ENCODE measurements at regions not wholly inside any gene's neighbourhood (a gene's known extent, or its start where the extent isn't known, plus 50 kb on each side); places are given as distances from the start of the nearest gene placed in this dataset.

- no peak for TF ChIP-seq CTCF (IDR thresholded peaks at IDR 0.05 in 4 of 5, conservative IDR thresholded peaks at IDR 0.05 in 1 of 5)
- no peak for TF ChIP-seq POLR2A (IDR thresholded peaks at IDR 0.05)
These were observed 132.1 kb downstream of the LAT start for GRCh38 chr16:29116980-29117379.

Data from gastrocnemius medialis (tissue), 4 donors.